Left lung (tissue), 4 donors: ENCODE measurements at regions not wholly inside any gene's neighbourhood (a gene's known extent, or its start where the extent isn't known, plus 50 kb on each side); places are given as distances from the start of the nearest gene placed in this dataset.
A peak's percentile ranks its signal among the peaks of the same experiment; 100 is the strongest.

Source experiments
- ATAC-seq: fragments of 200-7000 bp; cut with Tn5 transposase; one replicate; pipeline ENCODE4 v1.9.1; 2020; ENCODE audit warnings: moderate library complexity
- DNase-seq, 4 donors: peaks; one replicate each; pipeline ENCODE4 v3.0.0-alpha.2; 2013 to 2020
- H3K27ac ChIP-seq, 2 donors: fragments of 200-600 bp; sonication (generic) in 1 of 2; one replicate each; pipeline versions ENCODE4 v1.5.0 to v1.8.0; 2020 to 2021
- H3K27me3 ChIP-seq, 2 donors: fragments of 200-600 bp; sonication (generic) in 1 of 2; one replicate each; pipeline versions ENCODE4 v1.5.0 to v1.8.0; 2020 to 2021
- H3K36me3 ChIP-seq, 2 donors: fragments of 200-600 bp; sonication (generic) in 1 of 2; one replicate each; pipeline versions ENCODE4 v1.5.0 to v1.8.0; 2020 to 2021
- H3K4me1 ChIP-seq, 2 donors: fragments of 200-600 bp; one replicate each; pipeline ENCODE4 v1.8.0; 2021
- H3K4me3 ChIP-seq, 2 donors: fragments of 200-600 bp; sonication (generic) in 1 of 2; one replicate each; pipeline versions ENCODE4 v1.5.0 to v1.8.0; 2020 to 2021; ENCODE audit warnings: mild to moderate bottlenecking in 1 of 2
- H3K9me3 ChIP-seq, 2 donors: fragments of 200-600 bp; sonication (generic) in 1 of 2; one replicate each; pipeline versions ENCODE4 v1.5.0 to v1.8.0; 2020 to 2021
- CTCF ChIP-seq, 2 donors: fragments of 200-600 bp; sonication (generic) in 1 of 2; IDR thresholded peaks; one replicate each; pipeline versions ENCODE4 v1.5.0 to v1.8.0; 2021; ENCODE audit warnings: antibody characterized with exemption in 2 of 2
- intact Hi-C, 2 donors: fragments of 100-400 bp; cut with DNase I; formaldehyde crosslinking; loops; one replicate each; pipeline versions ENCODE4 v1.11.2 to v1.14.2; 2022
- donor health status: DM: no; HTN: yes; CAD: no.
- donor health status: DM: no; HTN: no; CAD: no.

DNA sequence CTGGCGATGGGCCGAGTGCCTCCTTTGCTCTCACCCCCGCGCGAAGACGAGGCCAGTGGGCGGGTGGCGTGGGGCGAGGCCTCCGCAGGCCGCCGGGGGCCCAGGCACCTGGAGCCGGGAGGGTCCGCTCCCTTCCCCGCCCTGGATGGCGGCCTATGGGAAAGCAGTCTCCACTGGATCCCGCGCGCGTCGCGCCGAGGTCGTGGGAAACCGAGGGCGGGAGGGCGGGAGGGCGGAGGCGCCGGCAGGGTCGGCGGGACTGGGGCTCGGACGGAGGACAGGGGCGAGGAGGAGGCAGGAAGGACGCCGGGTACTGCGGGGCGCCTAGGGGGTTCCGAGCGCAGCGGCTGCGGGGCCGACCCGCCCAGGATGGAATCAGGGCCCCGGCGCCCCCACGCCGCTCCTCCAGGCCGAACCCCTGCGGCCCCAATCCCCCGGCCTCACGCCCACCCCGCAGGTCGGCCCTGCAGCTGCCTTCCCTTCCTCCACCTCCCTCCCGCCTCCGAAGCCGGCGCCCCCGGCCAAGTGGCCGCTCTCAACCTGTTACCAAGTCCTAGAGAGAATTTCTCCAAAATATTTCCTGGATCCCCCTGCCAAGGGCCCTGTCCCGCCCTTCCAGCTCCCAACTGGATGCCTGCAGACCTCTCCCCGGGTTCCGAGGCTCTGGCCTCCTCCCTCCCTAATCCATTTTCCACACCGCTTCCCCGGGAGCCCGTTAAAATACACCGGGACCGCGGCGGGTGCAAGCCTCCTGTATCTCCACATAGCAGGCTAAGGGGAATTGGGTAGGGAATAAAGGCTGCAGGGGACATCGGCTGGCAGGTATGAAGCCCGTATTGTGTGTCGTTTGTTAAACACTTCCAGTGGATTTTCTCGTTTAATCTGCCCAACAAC, 146.3 kb downstream of the ERCC6L2 start:
- peaks cover 13 to 76% of the 10 kb centered on the region in 2 donors for H3K27me3 ChIP-seq
- ATAC-seq, result peak; percentile 27
- no peaks in the 10 kb centered on the region for H3K9me3 ChIP-seq
- H3K4me3 ChIP-seq, result peak overlapping the region; percentile 45 to 51
- peak in 1 of 4 donors; percentile 41 for DNase-seq
- peaks cover 0 to 10% of the 10 kb centered on the region in 2 donors for H3K36me3 ChIP-seq
- H3K27ac ChIP-seq, result peak overlapping the region in 1 of 2 donors; percentile 63
- no peak for TF ChIP-seq CTCF (IDR thresholded peaks at IDR 0.05)
- peaks cover 15 to 30% of the 10 kb centered on the region in 2 donors for H3K4me1 ChIP-seq
- intact Hi-C loops, result no loop called here

DNA sequence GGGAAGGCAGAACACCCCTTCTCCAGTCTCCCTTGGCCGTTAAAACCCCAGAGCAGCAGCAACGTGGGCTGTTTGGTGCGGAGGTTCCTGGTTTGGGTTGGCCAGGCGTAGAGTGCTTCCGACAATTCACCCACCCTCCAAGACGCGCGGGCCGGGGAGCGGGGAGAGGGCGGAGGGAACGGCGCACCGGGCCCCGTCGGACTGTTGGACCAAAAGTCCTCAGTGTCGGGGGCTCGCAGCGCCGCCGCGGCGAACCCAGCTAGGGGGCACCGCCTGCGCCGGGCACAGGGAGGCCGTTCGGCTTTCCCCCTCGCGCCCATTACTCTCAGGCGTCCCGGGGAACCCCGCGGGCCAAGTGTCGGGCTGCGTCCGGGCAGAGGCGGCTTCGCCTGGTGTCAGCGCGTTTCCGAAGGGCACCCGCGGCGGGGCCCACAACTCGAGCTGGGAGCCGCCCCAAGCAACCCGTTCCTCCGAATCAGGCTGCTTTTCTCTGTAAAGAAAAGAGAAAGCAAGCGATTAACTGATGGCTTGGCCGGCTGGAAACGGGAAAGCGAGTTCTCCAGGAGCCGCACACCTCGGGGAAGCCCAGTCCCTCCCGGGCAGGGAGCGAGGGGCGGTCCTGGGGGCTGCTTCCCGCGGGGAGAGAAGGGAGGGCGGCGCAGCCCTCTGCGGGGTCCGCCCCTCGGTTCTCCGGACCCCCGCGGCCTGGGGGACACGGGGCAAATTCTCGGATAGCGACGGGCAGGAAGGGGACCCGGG, 145.5 kb downstream of the ERCC6L2 start:
- no peak for TF ChIP-seq CTCF (IDR thresholded peaks at IDR 0.05)
- intact Hi-C loops, result no loop called here
- Histone ChIP-seq H3K9me3 (no peaks in the 10 kb centered on the region), H3K36me3 (peaks cover 0 to 14% of the 10 kb centered on the region in 2 donors), H3K4me1 (peaks cover 15 to 30% of the 10 kb centered on the region in 2 donors), H3K27ac (peak overlapping the region in 1 of 2 donors; percentile 63), H3K27me3 (peaks cover 13 to 69% of the 10 kb centered on the region in 2 donors), H3K4me3 (peak overlapping the region; percentile 45 to 51)
- peak; percentile 52 for ATAC-seq
- peak in 3 of 4 donors; percentile 56 to 83 (median 58) for DNase-seq

DNA sequence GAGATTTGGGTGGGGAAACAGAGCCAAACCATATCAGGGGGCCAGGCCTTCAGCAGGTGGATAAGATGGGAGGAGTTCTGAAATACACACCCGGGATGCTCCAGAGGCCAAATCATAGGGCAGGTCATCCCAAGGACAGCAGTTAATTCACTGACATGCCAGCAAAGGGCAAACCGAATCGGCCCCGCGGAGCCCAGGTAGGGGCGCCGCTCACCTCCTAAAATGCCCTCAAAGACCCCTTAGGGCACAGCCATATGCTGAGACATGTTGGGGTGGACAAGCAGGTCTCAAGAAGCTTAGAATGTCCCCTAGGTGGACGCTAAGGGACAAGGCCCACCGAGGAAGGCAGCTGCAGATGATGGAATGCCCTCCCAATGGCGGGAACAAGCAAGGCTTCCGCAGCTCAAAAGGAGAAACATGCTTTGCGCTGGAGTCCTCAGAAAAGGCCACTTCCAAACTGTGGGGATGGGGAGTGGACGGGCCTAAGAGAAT, 144.9 kb downstream of the ERCC6L2 start:
- Histone ChIP-seq H3K4me1 (peaks cover 15 to 30% of the 10 kb centered on the region in 2 donors), H3K4me3 (peak overlapping the region; percentile 45 to 51), H3K36me3 (peaks cover 0 to 14% of the 10 kb centered on the region in 2 donors), H3K27me3 (peaks cover 13 to 63% of the 10 kb centered on the region in 2 donors), H3K9me3 (no peaks in the 10 kb centered on the region), H3K27ac (peak overlapping the region in 1 of 2 donors; percentile 63)
- DNase-seq (no peak), ATAC-seq (no peak)
- TF ChIP-seq CTCF (IDR thresholded peaks at IDR 0.05), result no peak
- intact Hi-C loops, result no loop called here
